ENCODE measurements at regions not wholly inside any gene's neighbourhood (a gene's known extent, or its start where the extent isn't known, plus 50 kb on each side); places are given as distances from the start of the nearest gene placed in this dataset.

DNA sequence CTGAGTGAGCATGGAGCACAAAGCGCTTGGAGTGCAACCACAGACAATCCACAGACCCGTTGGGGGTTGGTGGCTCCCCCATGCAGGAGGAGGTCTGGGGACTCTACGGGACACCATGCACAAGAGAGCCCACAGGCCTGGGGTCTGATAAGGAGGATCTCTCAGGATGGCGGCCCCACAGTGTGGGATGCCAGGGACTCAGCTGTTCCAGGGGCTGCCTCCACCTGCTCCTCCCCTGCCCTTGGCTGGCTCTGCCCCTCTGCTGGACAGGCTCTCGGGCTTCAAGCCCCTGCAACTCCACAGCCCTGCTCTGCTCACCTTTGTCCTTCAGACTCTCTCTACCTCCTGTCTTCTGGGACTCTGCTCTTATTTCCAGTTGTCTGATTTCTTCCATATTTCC is 184.5 kb upstream of the CHRNA7 start:
- H3K4me3 ChIP-seq: no peak overlapping the region
- no peak for ATAC-seq (replicated peaks in 6 of 8)
- no peak overlapping the region for H3K27ac ChIP-seq
- 40 to 92% methylated on average over 1 to 2 of the region's 5 CpGs; no CpG with 5 or more reads in 8 of the 10 experiments for WGBS, 10 experiments
- no peaks in the 10 kb centered on the region for H3K4me1 ChIP-seq (replicated peaks in 1 of 2)
- in situ Hi-C loops (cut with MboI; ENCODE audit: low pct_unique_long_range_greater_than_20kb in 2 of 9, low sequenced_read_pairs in 9 of 9, unreplicated experiment in 9 of 9): no loop called here

DNA sequence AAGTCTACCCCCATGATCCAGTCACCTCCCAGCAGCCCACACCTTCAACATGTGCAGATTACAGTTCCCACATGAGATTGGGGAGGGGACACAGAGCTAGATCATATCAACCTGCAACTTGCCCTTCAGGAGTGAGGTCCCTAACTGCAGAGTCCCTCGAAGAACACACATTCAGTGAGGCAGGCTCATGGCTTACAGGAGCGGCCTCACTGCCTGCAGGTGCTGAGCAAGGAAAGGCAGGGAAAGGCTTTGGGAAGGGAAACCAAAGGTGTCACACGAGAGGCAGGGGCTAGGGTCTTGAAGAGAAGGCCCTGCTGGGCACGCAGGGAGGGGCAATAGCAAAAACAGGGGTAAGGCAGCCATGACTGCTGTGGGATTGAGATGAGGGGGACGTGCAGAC is 182.4 kb upstream of the CHRNA7 start:
- in situ Hi-C loops (cut with MboI; ENCODE audit: low pct_unique_long_range_greater_than_20kb in 2 of 9, low sequenced_read_pairs in 9 of 9, unreplicated experiment in 9 of 9): no loop called here
- Histone ChIP-seq H3K27ac (no peak overlapping the region), H3K4me3 (no peak overlapping the region), H3K4me1 (replicated peaks in 1 of 2) (peaks cover 0 to 3% of the 10 kb centered on the region in 2 donors)
- ATAC-seq (replicated peaks in 6 of 8): no peak
- WGBS, 10 experiments: 40 to 100% (median 78%) methylated on average over 1 to 4 of the region's 5 CpGs; no CpG with 5 or more reads in 5 of the 10 experiments

DNA sequence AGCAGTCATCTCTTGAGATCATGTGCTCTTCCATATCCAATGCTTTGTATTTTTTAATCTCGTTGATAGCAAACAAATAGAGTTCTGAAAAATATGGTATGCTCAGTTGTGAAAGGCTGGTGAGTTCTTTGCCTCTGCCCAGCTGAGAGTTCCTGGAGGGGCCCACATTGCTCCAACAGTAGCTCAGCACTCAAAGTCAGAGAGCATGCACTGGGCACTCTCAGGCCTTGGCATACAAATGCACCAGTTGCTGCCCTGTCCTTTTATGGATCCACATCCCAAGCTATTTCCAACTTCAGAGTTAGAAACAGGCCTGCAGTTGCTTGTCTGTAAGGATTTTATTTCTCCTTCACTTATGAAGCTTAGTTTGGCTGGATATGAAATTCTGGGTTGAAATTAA is 181.7 kb upstream of the CHRNA7 start:
- Histone ChIP-seq H3K4me3 (no peak overlapping the region), H3K27ac (no peak overlapping the region), H3K4me1 (replicated peaks in 1 of 2) (peaks cover 0 to 7% of the 10 kb centered on the region in 2 donors)
- no peak for ATAC-seq (replicated peaks in 6 of 8)
- in situ Hi-C loops (cut with MboI; ENCODE audit: low pct_unique_long_range_greater_than_20kb in 2 of 9, low sequenced_read_pairs in 9 of 9, unreplicated experiment in 9 of 9): no loop called here
- 0 to 100% (median 88%) methylated on average over 1 of the region's 1 CpG; no CpG with 5 or more reads in 3 of the 10 experiments for WGBS, 10 experiments

DNA sequence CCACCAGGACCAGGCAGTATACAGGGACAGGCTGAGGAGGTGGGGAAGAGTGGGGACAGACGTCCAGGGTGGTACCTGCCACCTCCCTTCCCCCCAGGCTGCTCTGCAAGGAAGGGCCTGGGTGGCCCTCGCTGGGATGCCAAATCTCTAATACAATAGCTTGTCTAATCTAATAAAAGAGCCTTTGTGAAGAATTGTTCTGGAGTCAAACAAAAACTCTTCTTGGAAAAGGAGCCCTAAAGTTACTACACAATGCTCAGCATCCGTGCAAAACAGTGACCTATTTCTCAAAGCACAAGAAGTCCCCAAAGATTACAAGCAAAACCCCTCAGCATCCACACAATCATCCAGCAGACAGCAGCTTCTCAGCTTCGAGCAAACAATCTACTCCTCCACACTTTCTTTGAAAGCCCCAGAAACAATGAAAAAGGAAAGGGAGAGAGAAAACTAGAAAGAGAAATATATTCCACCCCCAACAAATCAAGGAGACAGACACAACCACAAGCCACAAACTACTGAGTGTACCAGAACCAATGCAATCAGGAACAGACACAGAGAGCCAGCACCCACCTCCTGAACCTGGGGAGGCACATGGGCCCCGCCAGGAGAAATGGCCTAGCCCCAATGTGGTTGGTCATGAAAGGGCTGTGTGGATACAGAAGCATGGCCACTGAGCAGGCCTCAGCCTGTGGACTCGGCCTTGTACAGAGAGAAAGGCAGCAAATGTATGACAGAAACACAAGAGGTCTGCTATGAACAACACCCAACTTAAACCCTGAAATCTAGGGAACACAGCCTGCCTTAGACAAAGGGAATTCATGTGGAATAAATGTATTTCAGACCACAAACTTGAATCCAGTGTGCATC is 177.1 kb upstream of the CHRNA7 start:
- H3K27ac ChIP-seq: peak overlapping the region; percentile 24 to 72
- in situ Hi-C loops (cut with MboI; ENCODE audit: low pct_unique_long_range_greater_than_20kb in 2 of 9, low sequenced_read_pairs in 9 of 9, unreplicated experiment in 9 of 9): loop anchor here in 3 of 9 experiments (25.0 kb wide), 2 partner anchors 91 to 191 kb away; no protein-coding TSS in a partner anchor

DNA sequence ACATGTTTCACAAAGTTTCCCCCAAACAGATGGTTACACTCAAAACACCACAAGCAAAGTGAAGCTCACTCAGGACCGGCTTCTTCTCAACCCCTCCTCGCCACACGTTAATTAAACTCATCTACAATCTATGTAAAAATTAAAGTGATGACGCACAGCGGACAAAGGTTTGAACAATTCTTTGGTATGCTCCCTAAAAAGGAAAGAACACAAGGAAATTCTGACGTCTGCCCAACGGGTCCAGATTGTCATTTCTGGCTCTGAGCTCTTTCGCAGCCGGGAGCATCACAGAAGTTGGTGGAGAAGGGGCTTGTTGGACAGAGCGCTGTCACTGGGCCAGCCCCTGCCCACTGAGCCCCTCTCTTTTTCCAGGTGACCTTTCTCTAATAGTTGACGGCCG is 173.7 kb upstream of the CHRNA7 start:
- Histone ChIP-seq H3K4me3 (no peak overlapping the region), H3K27ac (no peak overlapping the region), H3K4me1 (replicated peaks in 1 of 2) (peaks cover 0 to 7% of the 10 kb centered on the region in 2 donors)
- in situ Hi-C loops (cut with MboI; ENCODE audit: low pct_unique_long_range_greater_than_20kb in 2 of 9, low sequenced_read_pairs in 9 of 9, unreplicated experiment in 9 of 9): loop anchor here in 3 of 9 experiments (25.0 kb wide), 2 partner anchors 94 to 194 kb away; no protein-coding TSS in a partner anchor
- no peak for ATAC-seq (replicated peaks in 6 of 8)
- 30 to 100% (median 93%) methylated on average over 2 to 10 of the region's 12 CpGs; no CpG with 5 or more reads in 2 of the 10 experiments for WGBS, 10 experiments

More for the DNA sequence above, 177.1 kb upstream of the CHRNA7 start:
- whole genome bisulfite sequencing, 10 experiments: 0 to 60% (median 18%) methylated on average over 1 to 4 of the region's 6 CpGs; no CpG with 5 or more reads in 2 of the 10 experiments
- ATAC-seq (replicated peaks in 6 of 8): peak in 4 of 8 experiments; percentile 24 to 81 (median 69)
- H3K4me1 ChIP-seq (replicated peaks in 1 of 2): peaks cover 0 to 7% of the 10 kb centered on the region in 2 donors
- no peak overlapping the region for H3K4me3 ChIP-seq

DNA sequence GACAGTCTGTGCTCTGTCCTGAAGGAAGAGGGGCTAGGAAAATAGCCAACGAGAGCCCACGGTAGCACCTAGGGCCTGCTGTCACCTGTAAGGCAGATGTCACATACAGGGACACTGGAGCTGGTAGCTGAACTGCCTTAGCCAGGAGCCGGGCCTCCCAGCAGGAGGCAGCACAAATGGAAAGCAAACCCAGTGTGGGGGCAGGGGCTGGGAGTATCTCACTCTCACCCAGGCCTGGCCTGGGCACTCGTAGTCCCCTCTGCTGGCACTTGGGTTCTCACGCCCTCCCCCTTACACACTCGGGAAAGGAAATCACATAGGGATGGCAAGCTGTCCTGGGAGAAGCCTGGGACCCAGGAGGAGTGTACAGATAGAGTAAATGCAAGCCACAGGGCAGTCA is 173.1 kb upstream of the CHRNA7 start:
- in situ Hi-C loops (cut with MboI; ENCODE audit: low pct_unique_long_range_greater_than_20kb in 2 of 9, low sequenced_read_pairs in 9 of 9, unreplicated experiment in 9 of 9): loop anchor here in 3 of 9 experiments (25.0 kb wide), 2 partner anchors 95 to 195 kb away; no protein-coding TSS in a partner anchor
- Histone ChIP-seq H3K27ac (no peak overlapping the region), H3K4me3 (no peak overlapping the region), H3K4me1 (replicated peaks in 1 of 2) (peaks cover 0 to 7% of the 10 kb centered on the region in 2 donors)
- 0 to 100% (median 86%) methylated on average over 1 to 2 of the region's 6 CpGs; no CpG with 5 or more reads in 5 of the 10 experiments for WGBS, 10 experiments
- peak in 2 of 8 experiments; percentile 17 to 18 for ATAC-seq (replicated peaks in 6 of 8)

DNA sequence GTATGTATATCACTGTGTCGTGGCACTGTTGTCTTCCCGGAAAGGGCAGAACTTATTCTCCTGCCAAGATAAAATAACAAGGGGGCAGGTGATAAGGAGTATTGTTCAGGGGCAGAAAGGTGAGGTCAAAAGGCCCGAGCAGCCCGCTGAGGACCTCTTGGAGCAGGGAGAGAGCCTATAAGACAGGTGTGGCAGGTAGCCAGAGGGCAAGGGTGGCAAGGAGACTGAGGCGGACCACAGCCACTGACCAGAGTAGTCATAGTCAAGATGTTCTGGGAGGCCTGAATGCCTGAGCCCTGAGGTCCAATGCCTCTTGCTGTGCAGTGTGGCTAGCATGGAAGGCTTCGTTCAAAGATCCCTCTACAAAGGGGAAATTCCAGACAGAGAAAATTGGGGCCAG is 172.3 kb upstream of the CHRNA7 start:
- WGBS, 10 experiments: 33 to 100% (median 86%) methylated on average over 1 to 5 of the region's 6 CpGs; no CpG with 5 or more reads in 1 of the 10 experiments
- no peak for ATAC-seq (replicated peaks in 6 of 8)

DNA sequence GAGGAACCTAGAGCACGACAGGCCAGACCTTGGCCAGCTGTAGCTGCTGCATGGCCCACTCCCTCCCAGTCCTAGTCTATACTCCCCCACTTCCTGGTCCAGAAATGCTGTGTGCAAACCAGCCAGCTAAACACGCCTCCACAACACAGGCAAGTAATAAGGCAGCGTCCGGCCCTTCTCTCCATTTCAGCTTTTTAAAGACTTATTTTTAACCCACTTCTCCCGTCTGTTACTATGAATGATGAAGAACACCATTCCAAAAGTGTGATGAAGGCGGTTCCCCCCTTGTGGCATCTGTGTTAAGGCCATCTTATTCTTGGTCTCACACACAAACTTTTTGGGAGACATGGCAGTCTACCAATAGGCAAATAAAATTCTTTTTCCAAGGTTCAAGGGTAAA is 164.1 kb upstream of the CHRNA7 start:
- in situ Hi-C loops (cut with MboI; ENCODE audit: low pct_unique_long_range_greater_than_20kb in 2 of 9, low sequenced_read_pairs in 9 of 9, unreplicated experiment in 9 of 9): loop anchor here in 3 of 9 experiments (25.0 kb wide), 2 partner anchors 104 to 204 kb away; no protein-coding TSS in a partner anchor
- no peak overlapping the region for H3K27ac ChIP-seq
- ATAC-seq (replicated peaks in 6 of 8): no peak
- peaks cover 4 to 8% of the 10 kb centered on the region in 2 donors for H3K4me1 ChIP-seq (replicated peaks in 1 of 2)
- 29 to 100% (median 83%) methylated on average over 1 to 5 of the region's 6 CpGs; no CpG with 5 or more reads in 3 of the 10 experiments for WGBS, 10 experiments
- H3K4me3 ChIP-seq: no peak overlapping the region

More for the DNA sequence above, 172.3 kb upstream of the CHRNA7 start:
- Histone ChIP-seq H3K27ac (no peak overlapping the region), H3K4me1 (replicated peaks in 1 of 2) (peaks cover 0 to 4% of the 10 kb centered on the region in 2 donors), H3K4me3 (no peak overlapping the region)
- in situ Hi-C loops (cut with MboI; ENCODE audit: low pct_unique_long_range_greater_than_20kb in 2 of 9, low sequenced_read_pairs in 9 of 9, unreplicated experiment in 9 of 9): loop anchor here in 3 of 9 experiments (25.0 kb wide), 2 partner anchors 96 to 196 kb away; no protein-coding TSS in a partner anchor

DNA sequence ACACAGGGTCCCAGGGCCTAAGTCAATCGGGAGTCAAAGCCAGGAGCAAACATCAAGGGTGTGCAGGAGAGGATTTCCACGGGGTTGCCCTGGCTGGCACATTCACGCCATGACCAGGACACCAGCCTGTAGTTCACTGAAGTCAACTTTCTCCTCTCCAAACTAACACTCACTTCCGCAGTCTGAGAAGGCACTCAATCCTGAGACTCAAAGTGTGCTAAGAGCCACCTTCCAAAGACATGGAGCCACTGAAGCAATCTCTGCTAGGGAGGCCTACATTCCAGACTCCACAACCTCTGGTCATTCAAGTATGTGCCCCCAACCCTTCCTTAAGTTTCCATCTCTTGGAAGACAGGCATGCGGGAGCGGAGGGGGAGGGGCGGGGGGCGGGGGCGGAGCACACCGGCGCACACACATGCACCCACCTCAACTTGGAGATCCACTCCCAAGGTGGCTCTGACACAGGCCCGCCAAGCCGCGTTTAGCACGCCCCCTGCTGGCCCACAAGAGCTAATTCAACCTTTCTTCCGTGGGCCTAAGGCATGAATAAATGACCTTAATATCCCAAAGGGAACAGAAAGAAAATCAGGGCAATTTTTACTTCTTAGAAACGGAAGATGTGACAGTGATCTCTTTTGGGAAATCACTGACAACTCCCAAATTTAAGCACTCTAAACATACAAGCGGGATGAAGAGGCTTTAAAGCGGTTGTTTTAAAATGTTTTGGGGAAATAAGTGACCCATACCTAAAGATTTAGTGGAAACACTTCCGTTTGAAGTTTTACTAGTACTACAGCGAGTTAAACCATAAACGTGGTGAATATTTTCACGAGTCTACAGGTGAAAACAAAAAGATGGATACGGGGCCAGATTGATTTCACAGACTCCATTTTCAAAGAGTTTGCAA is 162.5 kb upstream of the CHRNA7 start:
- WGBS, 10 experiments: 22 to 52% (median 35%) methylated on average over 3 to 14 of the region's 24 CpGs; no CpG with 5 or more reads in 1 of the 10 experiments

DNA sequence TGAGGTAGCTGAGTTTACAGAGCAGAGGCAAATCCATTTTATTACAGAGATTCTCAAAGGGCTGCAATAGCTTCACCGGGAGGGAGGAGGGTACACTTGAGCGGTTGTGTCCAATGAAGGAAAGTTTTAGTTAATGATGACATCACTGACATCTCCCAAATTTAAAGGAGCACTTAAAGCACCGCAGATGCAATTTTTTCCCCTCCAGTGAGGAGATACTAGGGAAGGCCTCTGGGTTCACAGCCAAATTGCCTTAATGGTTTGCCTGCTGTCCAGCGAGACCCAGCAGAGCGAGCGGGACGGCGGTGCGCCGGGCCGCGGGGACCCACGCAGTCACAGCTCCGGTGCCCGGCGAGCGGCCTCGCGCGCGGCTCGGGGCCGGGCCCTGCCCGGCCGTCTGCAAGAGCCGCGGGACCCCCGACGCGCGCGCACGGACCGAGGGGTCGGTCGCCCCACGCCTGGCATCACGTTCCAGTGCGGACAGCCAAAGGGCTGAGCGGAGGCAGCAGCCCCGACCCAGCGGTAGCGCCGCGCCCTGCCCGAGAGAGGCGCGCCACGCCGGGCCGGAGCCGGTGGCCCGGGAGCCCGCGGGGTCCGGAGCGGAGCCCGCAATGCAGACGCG is 160.5 kb upstream of the CHRNA7 start:
- Histone ChIP-seq H3K27ac (peak overlapping the region; percentile 13 to 67), H3K4me3 (peak overlapping the region; percentile 56 to 76 (median 64)), H3K4me1 (replicated peaks in 1 of 2) (peaks cover 4 to 8% of the 10 kb centered on the region in 2 donors)
- in situ Hi-C loops (cut with MboI; ENCODE audit: low pct_unique_long_range_greater_than_20kb in 2 of 9, low sequenced_read_pairs in 9 of 9, unreplicated experiment in 9 of 9): loop anchor here in 3 of 9 experiments (25.0 kb wide), 2 partner anchors 107 to 207 kb away; no protein-coding TSS in a partner anchor
- peak; percentile 15 to 47 (median 42) for ATAC-seq (replicated peaks in 6 of 8)
- 0 to 20% (median 2%) methylated on average over 1 to 22 of the region's 60 CpGs; no CpG with 5 or more reads in 4 of the 10 experiments for WGBS, 10 experiments

More for the DNA sequence above, 162.5 kb upstream of the CHRNA7 start:
- peak in 4 of 8 experiments; percentile 6 to 16 (median 10) for ATAC-seq (replicated peaks in 6 of 8)
- peaks cover 4 to 8% of the 10 kb centered on the region in 2 donors for H3K4me1 ChIP-seq (replicated peaks in 1 of 2)
- no peak overlapping the region for H3K4me3 ChIP-seq
- in situ Hi-C loops (cut with MboI; ENCODE audit: low pct_unique_long_range_greater_than_20kb in 2 of 9, low sequenced_read_pairs in 9 of 9, unreplicated experiment in 9 of 9): loop anchor here in 3 of 9 experiments (25.0 kb wide), 2 partner anchors 105 to 205 kb away; no protein-coding TSS in a partner anchor
- no peak overlapping the region for H3K27ac ChIP-seq

DNA sequence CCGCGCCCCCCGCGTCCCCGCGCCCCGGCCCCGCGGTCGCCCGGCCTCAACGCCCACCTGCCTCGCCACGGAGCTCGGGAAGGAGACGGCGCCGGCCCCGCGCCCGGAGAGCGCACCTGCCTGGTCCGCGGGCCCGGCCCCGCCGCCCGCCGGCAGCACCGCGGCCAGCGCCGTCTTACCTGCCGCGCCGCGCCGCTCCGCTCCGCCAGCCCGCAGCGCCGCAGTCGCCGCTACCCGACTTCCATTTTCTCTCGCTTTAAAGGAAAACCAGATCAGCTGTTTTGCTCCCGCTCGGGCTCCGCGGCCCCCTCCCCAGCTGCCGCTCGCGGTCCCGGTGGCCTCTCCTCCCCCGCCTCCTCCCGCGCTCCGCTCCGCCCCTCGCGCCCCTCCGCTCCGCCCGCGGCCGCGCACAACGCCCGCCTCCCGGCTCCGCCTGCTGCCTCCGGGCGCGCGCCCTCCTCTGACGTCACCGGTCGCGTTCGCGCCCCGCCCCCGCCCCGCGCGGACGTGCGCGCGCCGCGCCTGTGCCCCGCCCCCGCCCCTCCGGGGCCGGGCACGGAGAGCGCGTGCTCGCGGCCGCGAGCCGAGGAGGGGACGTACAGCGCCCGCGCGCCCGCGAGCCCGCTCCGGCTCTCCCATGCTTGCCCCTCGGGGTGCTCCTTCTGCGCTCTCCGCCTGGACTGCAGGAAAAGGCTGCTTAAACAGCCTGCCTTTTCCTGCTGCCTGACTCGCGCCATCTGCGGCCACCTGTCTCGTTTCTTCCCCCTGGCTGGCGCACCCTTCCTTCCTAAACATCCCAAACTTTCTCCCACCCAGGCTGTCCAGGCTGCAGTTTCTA is 159.8 kb upstream of the CHRNA7 start, which contains the start of gene OTUD7A:
TSS of gene OTUD7A (minus strand) at position 346 of the 838 bp plus-strand sequence.
- in situ Hi-C loops (cut with MboI; ENCODE audit: low pct_unique_long_range_greater_than_20kb in 2 of 9, low sequenced_read_pairs in 9 of 9, unreplicated experiment in 9 of 9): loop anchor here in 3 of 9 experiments (25.0 kb wide), 2 partner anchors 108 to 208 kb away; no protein-coding TSS in a partner anchor
- H3K4me1 ChIP-seq (replicated peaks in 1 of 2): peaks cover 4 to 8% of the 10 kb centered on the region in 2 donors
- peak within 1 kb of the TSS; percentile 56 to 76 (median 64) for H3K4me3 ChIP-seq
- peak; percentile 82 to 95 (median 92) for ATAC-seq (replicated peaks in 6 of 8)
- 0 to 40% (median 13%) methylated on average over 1 to 3 of the region's 122 CpGs; no CpG with 5 or more reads in 6 of the 10 experiments for WGBS, 10 experiments
- peak within 1 kb of the TSS; percentile 67 to 68 for H3K27ac ChIP-seq

All from motor neuron (in vitro differentiated cells).